ENCODE measurements at regions not wholly inside any gene's neighbourhood (a gene's known extent, or its start where the extent isn't known, plus 50 kb on each side); places are given as distances from the start of the nearest gene placed in this dataset.

GRCh38 chr2:199603721-199604291 lies 146.1 kb upstream of the SATB2 start:
- TF ChIP-seq POLR2A (IDR thresholded peaks at IDR 0.05; ENCODE audit: low read depth, low read length) = no peak
- TF ChIP-seq PAX5 (IDR thresholded peaks at IDR 0.05; ENCODE audit: insufficient read depth, low read length, severe bottlenecking) = no peak
- no peak for TF ChIP-seq POLR2AphosphoS5 (IDR thresholded peaks at IDR 0.05; ENCODE audit: low read depth, low read length)
- no peak for TF ChIP-seq SPI1 (IDR thresholded peaks at IDR 0.05; ENCODE audit: low read depth, low read length)
- TF ChIP-seq TAF1 (IDR thresholded peaks at IDR 0.05; ENCODE audit: low read depth, low read length) = no peak
- no peak for TF ChIP-seq POU2F2 (IDR thresholded peaks at IDR 0.05; ENCODE audit: low read depth, low read length)
- FAIRE-seq (no peak), DNase-seq (ENCODE audit: insufficient read length, low spot score) (no peak)

DNA sequence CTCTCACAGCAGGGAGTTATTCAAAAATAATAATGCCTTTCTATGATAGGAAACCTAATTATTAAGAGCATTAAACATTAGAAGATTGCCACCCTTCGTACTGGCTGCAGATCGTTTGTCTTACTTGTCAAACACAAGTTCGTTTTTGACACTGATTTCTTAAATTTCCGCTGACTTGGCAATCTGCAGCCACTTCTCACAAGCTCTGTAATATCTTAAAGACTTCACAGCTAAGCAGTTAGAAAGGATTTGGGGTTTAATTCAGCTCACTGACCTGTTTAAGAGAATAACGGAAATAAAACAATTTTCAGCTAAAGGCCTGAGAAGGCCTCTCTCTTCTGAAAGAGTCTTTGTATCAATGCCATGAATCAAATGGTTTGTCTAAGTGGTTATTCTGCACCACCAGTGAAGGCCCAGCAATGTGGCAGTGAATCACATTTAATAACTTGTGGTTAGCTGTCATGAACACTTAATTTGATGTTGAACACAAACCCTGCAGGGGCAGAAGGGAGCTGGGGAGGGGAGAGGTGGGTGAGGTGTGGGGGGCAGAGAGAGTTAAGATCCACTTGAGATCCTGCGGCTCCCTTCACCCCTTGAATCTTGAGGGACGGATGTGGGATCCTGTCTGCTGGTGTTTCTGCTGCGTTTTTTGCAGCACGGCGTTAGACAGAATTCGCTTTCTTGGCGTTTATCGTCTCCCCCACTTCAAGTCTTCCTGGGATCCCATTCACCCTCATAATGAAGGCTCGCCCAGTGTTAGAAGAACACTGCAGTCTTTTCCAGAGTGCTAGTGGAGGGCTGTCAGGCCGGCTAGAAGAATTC lies 145.4 kb upstream of the SATB2 start:
- FAIRE-seq = no peak

GRCh38 chr2:199602271-199602895 lies 144.6 kb upstream of the SATB2 start:
- TF ChIP-seq TAF1 (IDR thresholded peaks at IDR 0.05; ENCODE audit: low read depth, low read length) (no peak), POLR2A (IDR thresholded peaks at IDR 0.05; ENCODE audit: low read depth, low read length) (no peak)
- no peak for FAIRE-seq
- DNase-seq (ENCODE audit: insufficient read length, low spot score) = no peak

More for the DNA sequence above, 145.4 kb upstream of the SATB2 start:
- TF ChIP-seq SPI1 (IDR thresholded peaks at IDR 0.05; ENCODE audit: low read depth, low read length) = no peak
- no peak for TF ChIP-seq POU2F2 (IDR thresholded peaks at IDR 0.05; ENCODE audit: low read depth, low read length)
- no peak for TF ChIP-seq TAF1 (IDR thresholded peaks at IDR 0.05; ENCODE audit: low read depth, low read length)
- TF ChIP-seq POLR2AphosphoS5 (IDR thresholded peaks at IDR 0.05; ENCODE audit: low read depth, low read length) = no peak
- no peak for TF ChIP-seq PAX5 (IDR thresholded peaks at IDR 0.05; ENCODE audit: insufficient read depth, low read length, severe bottlenecking)
- TF ChIP-seq POLR2A (IDR thresholded peaks at IDR 0.05; ENCODE audit: low read depth, low read length) = no peak
- DNase-seq (ENCODE audit: insufficient read length, low spot score) = no peak

DNA sequence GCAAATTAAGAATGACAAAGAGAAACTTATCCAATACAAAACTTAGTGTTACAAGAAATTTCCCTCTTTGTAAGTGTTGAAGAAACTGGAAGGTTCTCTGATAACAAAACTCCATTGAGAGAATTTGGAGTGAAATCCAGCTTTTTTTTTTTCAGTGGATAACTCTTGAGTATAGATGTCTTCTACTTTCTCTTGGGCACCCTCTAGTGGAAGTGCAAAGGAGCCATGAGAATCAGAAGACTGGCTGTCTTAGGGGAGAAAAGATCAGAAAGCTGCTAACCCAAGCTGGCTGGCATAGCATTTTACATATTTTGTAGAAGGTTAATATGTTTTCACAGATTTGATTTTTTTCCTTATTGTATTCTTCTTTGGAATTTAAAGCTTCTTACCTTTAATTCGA lies 138.8 kb upstream of the SATB2 start:
- FAIRE-seq (no peak), DNase-seq (ENCODE audit: insufficient read length, low spot score) (no peak)
- TF ChIP-seq SPI1 (IDR thresholded peaks at IDR 0.05; ENCODE audit: low read depth, low read length) (no peak), POU2F2 (IDR thresholded peaks at IDR 0.05; ENCODE audit: low read depth, low read length) (no peak), POLR2AphosphoS5 (IDR thresholded peaks at IDR 0.05; ENCODE audit: low read depth, low read length) (no peak), PAX5 (IDR thresholded peaks at IDR 0.05; ENCODE audit: insufficient read depth, low read length, severe bottlenecking) (no peak), TAF1 (IDR thresholded peaks at IDR 0.05; ENCODE audit: low read depth, low read length) (no peak), POLR2A (IDR thresholded peaks at IDR 0.05; ENCODE audit: low read depth, low read length) (no peak)

DNA sequence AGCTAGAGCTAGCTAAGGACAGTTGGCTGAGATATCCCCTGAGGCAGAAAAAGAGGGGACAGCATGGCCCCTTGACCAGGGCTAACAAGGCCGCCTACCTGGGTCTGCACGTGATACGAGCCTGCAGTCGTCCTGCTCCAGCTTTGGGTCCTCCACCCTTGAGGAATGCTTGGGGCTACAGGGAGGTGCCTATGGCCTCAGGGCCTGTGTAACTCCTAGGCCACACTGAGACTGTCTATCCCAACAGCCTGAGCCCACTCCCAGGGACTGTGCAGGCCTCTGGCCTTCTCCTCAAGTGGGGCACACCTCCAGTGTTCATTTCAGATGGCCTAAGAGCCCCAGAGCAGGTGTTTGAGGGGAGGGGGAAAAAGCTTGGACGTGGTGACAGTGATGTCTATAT lies 136.7 kb upstream of the SATB2 start:
- TF ChIP-seq SPI1 (IDR thresholded peaks at IDR 0.05; ENCODE audit: low read depth, low read length) (no peak), POLR2AphosphoS5 (IDR thresholded peaks at IDR 0.05; ENCODE audit: low read depth, low read length) (no peak), POU2F2 (IDR thresholded peaks at IDR 0.05; ENCODE audit: low read depth, low read length) (no peak), POLR2A (IDR thresholded peaks at IDR 0.05; ENCODE audit: low read depth, low read length) (no peak), PAX5 (IDR thresholded peaks at IDR 0.05; ENCODE audit: insufficient read depth, low read length, severe bottlenecking) (no peak), TAF1 (IDR thresholded peaks at IDR 0.05; ENCODE audit: low read depth, low read length) (no peak)
- FAIRE-seq (no peak), DNase-seq (ENCODE audit: insufficient read length, low spot score) (no peak)

DNA sequence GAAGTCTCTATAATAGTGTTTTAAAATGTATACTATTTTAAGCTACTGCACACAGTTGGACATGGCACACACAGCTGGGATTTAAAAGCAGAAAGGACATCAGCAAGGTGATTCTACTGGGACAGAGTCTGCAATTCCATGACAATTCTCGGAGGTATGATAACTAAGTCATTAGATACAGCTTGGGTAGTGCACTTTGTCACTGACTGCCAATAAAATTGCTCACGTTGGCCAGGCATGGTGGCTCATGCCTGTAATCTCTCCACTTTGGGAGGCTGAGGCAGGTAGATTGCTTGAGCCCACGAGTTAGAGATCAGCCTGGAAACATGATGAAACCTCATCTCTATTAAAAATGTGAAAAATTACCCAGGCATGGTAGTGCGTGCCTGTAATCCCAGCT lies 134.1 kb upstream of the SATB2 start:
- no peak for DNase-seq (ENCODE audit: insufficient read length, low spot score)
- no peak for FAIRE-seq
- no peak for TF ChIP-seq SPI1 (IDR thresholded peaks at IDR 0.05; ENCODE audit: low read depth, low read length)

GRCh38 chr2:199590321-199591203 lies 132.8 kb upstream of the SATB2 start:
- DNase-seq (ENCODE audit: insufficient read length, low spot score) (no peak), FAIRE-seq (no peak)
- TF ChIP-seq PAX5 (IDR thresholded peaks at IDR 0.05; ENCODE audit: insufficient read depth, low read length, severe bottlenecking) = no peak
- TF ChIP-seq POLR2A (IDR thresholded peaks at IDR 0.05; ENCODE audit: low read depth, low read length) = no peak
- no peak for TF ChIP-seq SPI1 (IDR thresholded peaks at IDR 0.05; ENCODE audit: low read depth, low read length)
- TF ChIP-seq POLR2AphosphoS5 (IDR thresholded peaks at IDR 0.05; ENCODE audit: low read depth, low read length) = no peak
- no peak for TF ChIP-seq TAF1 (IDR thresholded peaks at IDR 0.05; ENCODE audit: low read depth, low read length)
- no peak for TF ChIP-seq POU2F2 (IDR thresholded peaks at IDR 0.05; ENCODE audit: low read depth, low read length)

DNA sequence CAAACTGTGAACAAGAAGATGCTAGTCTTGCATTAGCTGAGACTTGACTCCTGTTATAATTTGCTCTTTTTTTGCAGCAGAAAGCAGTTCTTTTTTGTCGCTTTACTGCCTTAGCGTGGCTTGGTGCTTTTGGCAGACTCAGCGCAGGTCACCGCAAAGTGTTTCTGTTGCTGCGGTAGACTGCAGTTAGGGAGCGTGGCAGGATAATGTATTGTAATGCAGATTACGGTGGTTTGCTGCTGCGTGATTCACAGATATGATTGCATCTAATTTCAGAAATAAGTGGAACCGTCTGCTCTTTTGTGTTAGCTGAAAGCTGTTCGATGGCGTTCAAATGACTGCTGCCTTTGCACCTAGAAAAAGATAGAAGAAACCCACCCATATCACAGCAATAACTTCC lies 131.6 kb upstream of the SATB2 start:
- DNase-seq (ENCODE audit: insufficient read length, low spot score) = no peak
- no peak for TF ChIP-seq TAF1 (IDR thresholded peaks at IDR 0.05; ENCODE audit: low read depth, low read length)
- TF ChIP-seq POLR2A (IDR thresholded peaks at IDR 0.05; ENCODE audit: low read depth, low read length) = no peak

GRCh38 chr2:199588054-199588453 lies 130.3 kb upstream of the SATB2 start:
- FAIRE-seq (no peak), DNase-seq (ENCODE audit: insufficient read length, low spot score) (no peak)
- no peak for TF ChIP-seq TAF1 (IDR thresholded peaks at IDR 0.05; ENCODE audit: low read depth, low read length)
- no peak for TF ChIP-seq POLR2A (IDR thresholded peaks at IDR 0.05; ENCODE audit: low read depth, low read length)
- TF ChIP-seq POU2F2 (IDR thresholded peaks at IDR 0.05; ENCODE audit: low read depth, low read length) = no peak
- TF ChIP-seq POLR2AphosphoS5 (IDR thresholded peaks at IDR 0.05; ENCODE audit: low read depth, low read length) = no peak
- no peak for TF ChIP-seq SPI1 (IDR thresholded peaks at IDR 0.05; ENCODE audit: low read depth, low read length)

More for the DNA sequence above, 131.6 kb upstream of the SATB2 start:
- FAIRE-seq = no peak
